ENCODE measurements at regions not wholly inside any gene's neighbourhood (a gene's known extent, or its start where the extent isn't known, plus 50 kb on each side); places are given as distances from the start of the nearest gene placed in this dataset.
"Not testable (repeated sequence)": the region's sequence is repeated elsewhere in the genome, so short reads cannot be mapped to it uniquely, and the experiment has no call there.

DNA sequence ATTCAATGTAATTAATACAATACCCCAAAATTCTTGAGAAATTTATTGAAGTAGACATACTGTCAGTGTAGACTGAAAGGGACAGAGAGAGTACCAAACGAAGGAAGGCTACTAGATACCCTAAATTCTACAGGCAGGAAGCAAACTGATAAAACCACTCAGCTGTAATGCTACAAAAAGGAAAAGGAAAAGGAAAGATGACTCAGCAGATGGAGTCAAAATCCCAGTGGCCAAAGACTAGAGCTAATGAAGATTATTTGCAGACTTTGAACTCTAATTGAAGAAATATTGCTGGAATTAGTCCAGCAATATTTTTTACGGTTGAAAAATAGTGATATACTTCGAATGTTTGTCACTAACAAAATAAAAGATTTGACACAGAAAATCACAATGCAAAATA, 671.9 kb downstream of the BRINP3 start (continued):
- TF ChIP-seq, protein P1, sequence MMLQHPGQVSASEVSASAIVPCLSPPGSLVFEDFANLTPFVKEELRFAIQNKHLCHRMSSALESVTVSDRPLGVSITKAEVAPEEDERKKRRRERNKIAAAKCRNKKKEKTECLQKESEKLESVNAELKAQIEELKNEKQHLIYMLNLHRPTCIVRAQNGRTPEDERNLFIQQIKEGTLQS (IDR thresholded peaks at IDR 0.05): no peak

DNA sequence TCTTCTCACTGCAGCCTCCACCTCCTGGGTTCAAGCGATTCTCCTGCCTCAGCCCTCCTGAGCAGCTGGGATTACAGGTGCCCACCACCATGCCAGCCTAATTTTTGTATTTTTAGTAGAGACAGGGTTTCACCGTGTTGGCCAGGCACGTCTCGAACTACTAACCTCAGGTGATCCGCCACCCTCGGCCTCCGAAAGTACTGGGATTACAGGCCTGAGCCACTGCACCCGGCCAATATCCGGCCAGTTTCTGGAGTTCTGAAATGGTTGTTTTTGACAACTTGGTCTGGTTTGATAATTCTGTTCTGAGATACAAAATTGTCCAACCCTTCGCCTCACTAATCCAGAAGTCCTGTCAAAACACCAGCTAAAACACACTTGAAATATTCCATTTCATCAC, 667.0 kb downstream of the BRINP3 start:
- H3K4me3 ChIP-seq (ENCODE audit: low read depth in 1 of 3, low read length in 3 of 3); H3K36me3 ChIP-seq (ENCODE audit: control insufficient read depth in 4 of 4, insufficient read depth in 3 of 4, low read depth in 1 of 4, low read length in 3 of 4); H3K27ac ChIP-seq (ENCODE audit: low read depth in 1 of 2, low read length in 2 of 2); H3K27me3 ChIP-seq (ENCODE audit: control insufficient read depth in 4 of 4, insufficient read depth in 4 of 4, low read length in 3 of 4); H3K4me1 ChIP-seq (ENCODE audit: control insufficient read depth in 4 of 4, insufficient read depth in 4 of 4, low read length in 3 of 4); DNase-seq (ENCODE audit: low spot score); H3K9ac ChIP-seq (ENCODE audit: low read depth in 1 of 2, low read length in 2 of 2); H3K9me3 ChIP-seq (ENCODE audit: control insufficient read depth in 4 of 4, low read length in 3 of 4): not testable (repeated sequence)
- 94% methylated on average over 10 of the region's 10 CpGs for WGBS

DNA sequence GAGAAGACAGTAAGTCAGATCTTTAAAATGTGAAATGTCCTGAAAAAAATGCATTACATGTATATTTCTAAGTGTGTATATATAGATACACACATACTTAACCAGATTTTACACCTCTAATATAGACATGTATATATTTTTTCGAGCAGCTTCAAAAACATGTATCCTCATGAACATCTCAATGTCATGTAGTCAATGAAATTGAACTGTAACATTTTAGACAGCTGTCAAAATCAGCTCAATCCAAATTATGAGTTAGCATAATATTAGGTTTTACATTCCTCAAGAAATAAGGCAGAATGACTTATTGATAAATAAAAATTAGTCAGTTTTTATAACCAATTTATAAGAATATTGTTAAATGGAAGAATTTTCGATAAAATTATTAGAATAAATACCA, 665.7 kb downstream of the BRINP3 start:
- no peaks in the 10 kb centered on the region for H3K9me3 ChIP-seq (ENCODE audit: control insufficient read depth in 4 of 4, low read length in 3 of 4)
- H3K27ac ChIP-seq (ENCODE audit: low read depth in 1 of 2, low read length in 2 of 2): no peak overlapping the region
- H3K9ac ChIP-seq (ENCODE audit: low read depth in 1 of 2, low read length in 2 of 2): no peak overlapping the region
- no peak for DNase-seq (ENCODE audit: low spot score)
- no peaks in the 10 kb centered on the region for H3K36me3 ChIP-seq (ENCODE audit: control insufficient read depth in 4 of 4, insufficient read depth in 3 of 4, low read depth in 1 of 4, low read length in 3 of 4)
- TF ChIP-seq NR2F2 (IDR thresholded peaks at IDR 0.05): no peak
- TF ChIP-seq, protein P2, sequence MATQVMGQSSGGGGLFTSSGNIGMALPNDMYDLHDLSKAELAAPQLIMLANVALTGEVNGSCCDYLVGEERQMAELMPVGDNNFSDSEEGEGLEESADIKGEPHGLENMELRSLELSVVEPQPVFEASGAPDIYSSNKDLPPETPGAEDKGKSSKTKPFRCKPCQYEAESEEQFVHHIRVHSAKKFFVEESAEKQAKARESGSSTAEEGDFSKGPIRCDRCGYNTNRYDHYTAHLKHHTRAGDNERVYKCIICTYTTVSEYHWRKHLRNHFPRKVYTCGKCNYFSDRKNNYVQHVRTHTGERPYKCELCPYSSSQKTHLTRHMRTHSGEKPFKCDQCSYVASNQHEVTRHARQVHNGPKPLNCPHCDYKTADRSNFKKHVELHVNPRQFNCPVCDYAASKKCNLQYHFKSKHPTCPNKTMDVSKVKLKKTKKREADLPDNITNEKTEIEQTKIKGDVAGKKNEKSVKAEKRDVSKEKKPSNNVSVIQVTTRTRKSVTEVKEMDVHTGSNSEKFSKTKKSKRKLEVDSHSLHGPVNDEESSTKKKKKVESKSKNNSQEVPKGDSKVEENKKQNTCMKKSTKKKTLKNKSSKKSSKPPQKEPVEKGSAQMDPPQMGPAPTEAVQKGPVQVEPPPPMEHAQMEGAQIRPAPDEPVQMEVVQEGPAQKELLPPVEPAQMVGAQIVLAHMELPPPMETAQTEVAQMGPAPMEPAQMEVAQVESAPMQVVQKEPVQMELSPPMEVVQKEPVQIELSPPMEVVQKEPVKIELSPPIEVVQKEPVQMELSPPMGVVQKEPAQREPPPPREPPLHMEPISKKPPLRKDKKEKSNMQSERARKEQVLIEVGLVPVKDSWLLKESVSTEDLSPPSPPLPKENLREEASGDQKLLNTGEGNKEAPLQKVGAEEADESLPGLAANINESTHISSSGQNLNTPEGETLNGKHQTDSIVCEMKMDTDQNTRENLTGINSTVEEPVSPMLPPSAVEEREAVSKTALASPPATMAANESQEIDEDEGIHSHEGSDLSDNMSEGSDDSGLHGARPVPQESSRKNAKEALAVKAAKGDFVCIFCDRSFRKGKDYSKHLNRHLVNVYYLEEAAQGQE (IDR thresholded peaks at IDR 0.05): no peak
- TF ChIP-seq TAF1 (conservative IDR thresholded peaks at IDR 0.05): no peak
- no peak for TF ChIP-seq GABPA (IDR thresholded peaks at IDR 0.05 in 1 of 2, conservative IDR thresholded peaks at IDR 0.05 in 1 of 2)
- TF ChIP-seq EGR1 (IDR thresholded peaks at IDR 0.05; ENCODE audit: low read depth in 2 of 2): no peak
- TF ChIP-seq, protein P1 (IDR thresholded peaks at IDR 0.05): no peak
- 63% methylated on average over 2 of the region's 2 CpGs for WGBS
- no peak overlapping the region for H3K4me3 ChIP-seq (ENCODE audit: low read depth in 1 of 3, low read length in 3 of 3)
- H3K27me3 ChIP-seq (ENCODE audit: control insufficient read depth in 4 of 4, insufficient read depth in 4 of 4, low read length in 3 of 4): no peaks in the 10 kb centered on the region
- H3K4me1 ChIP-seq (ENCODE audit: control insufficient read depth in 4 of 4, insufficient read depth in 4 of 4, low read length in 3 of 4): no peaks in the 10 kb centered on the region

DNA sequence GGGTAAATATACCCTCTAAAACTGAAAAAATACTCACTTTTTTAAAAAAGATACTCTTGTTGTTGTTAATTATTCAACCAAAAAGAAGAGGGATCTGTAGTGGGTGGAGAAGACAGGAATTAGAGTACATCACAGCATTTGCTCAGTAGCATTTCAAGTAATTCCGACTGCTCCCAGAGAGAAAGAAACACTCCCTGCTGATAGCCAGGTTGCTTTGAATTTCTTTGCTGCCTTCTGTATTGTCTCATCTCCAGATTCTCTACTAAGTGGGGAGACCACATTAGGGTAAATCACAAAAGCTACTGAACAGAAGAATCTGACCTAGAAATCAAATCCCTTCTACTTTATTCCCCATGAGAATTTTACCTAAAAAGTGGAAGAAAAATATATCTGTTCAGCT, 661.1 kb downstream of the BRINP3 start:
- H3K4me3 ChIP-seq (ENCODE audit: low read depth in 1 of 3, low read length in 3 of 3): no peak overlapping the region
- 65% methylated on average over 1 of the region's 1 CpG for WGBS
- no peaks in the 10 kb centered on the region for H3K27me3 ChIP-seq (ENCODE audit: control insufficient read depth in 4 of 4, insufficient read depth in 4 of 4, low read length in 3 of 4)
- DNase-seq (ENCODE audit: low spot score): no peak
- no peak overlapping the region for H3K27ac ChIP-seq (ENCODE audit: low read depth in 1 of 2, low read length in 2 of 2)
- no peaks in the 10 kb centered on the region for H3K36me3 ChIP-seq (ENCODE audit: control insufficient read depth in 4 of 4, insufficient read depth in 3 of 4, low read depth in 1 of 4, low read length in 3 of 4)
- no peak overlapping the region for H3K9ac ChIP-seq (ENCODE audit: low read depth in 1 of 2, low read length in 2 of 2)
- no peaks in the 10 kb centered on the region for H3K4me1 ChIP-seq (ENCODE audit: control insufficient read depth in 4 of 4, insufficient read depth in 4 of 4, low read length in 3 of 4)
- no peaks in the 10 kb centered on the region for H3K9me3 ChIP-seq (ENCODE audit: control insufficient read depth in 4 of 4, low read length in 3 of 4)
- no peak for TF ChIP-seq GABPA (IDR thresholded peaks at IDR 0.05 in 1 of 2, conservative IDR thresholded peaks at IDR 0.05 in 1 of 2)
- no peak for TF ChIP-seq JUND (IDR thresholded peaks at IDR 0.05)
- no peak for TF ChIP-seq TAF1 (conservative IDR thresholded peaks at IDR 0.05)
- no peak for TF ChIP-seq NR2F2 (IDR thresholded peaks at IDR 0.05)
- TF ChIP-seq YY1 (IDR thresholded peaks at IDR 0.05): no peak
- TF ChIP-seq, protein P1 (IDR thresholded peaks at IDR 0.05): no peak
- TF ChIP-seq, protein P3, sequence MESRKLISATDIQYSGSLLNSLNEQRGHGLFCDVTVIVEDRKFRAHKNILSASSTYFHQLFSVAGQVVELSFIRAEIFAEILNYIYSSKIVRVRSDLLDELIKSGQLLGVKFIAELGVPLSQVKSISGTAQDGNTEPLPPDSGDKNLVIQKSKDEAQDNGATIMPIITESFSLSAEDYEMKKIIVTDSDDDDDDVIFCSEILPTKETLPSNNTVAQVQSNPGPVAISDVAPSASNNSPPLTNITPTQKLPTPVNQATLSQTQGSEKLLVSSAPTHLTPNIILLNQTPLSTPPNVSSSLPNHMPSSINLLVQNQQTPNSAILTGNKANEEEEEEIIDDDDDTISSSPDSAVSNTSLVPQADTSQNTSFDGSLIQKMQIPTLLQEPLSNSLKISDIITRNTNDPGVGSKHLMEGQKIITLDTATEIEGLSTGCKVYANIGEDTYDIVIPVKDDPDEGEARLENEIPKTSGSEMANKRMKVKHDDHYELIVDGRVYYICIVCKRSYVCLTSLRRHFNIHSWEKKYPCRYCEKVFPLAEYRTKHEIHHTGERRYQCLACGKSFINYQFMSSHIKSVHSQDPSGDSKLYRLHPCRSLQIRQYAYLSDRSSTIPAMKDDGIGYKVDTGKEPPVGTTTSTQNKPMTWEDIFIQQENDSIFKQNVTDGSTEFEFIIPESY (IDR thresholded peaks at IDR 0.05): no peak
- TF ChIP-seq, protein P4, sequence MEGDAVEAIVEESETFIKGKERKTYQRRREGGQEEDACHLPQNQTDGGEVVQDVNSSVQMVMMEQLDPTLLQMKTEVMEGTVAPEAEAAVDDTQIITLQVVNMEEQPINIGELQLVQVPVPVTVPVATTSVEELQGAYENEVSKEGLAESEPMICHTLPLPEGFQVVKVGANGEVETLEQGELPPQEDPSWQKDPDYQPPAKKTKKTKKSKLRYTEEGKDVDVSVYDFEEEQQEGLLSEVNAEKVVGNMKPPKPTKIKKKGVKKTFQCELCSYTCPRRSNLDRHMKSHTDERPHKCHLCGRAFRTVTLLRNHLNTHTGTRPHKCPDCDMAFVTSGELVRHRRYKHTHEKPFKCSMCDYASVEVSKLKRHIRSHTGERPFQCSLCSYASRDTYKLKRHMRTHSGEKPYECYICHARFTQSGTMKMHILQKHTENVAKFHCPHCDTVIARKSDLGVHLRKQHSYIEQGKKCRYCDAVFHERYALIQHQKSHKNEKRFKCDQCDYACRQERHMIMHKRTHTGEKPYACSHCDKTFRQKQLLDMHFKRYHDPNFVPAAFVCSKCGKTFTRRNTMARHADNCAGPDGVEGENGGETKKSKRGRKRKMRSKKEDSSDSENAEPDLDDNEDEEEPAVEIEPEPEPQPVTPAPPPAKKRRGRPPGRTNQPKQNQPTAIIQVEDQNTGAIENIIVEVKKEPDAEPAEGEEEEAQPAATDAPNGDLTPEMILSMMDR (IDR thresholded peaks at IDR 0.05; ENCODE audit: low read depth, low read length, missing input control): no peak
- TF ChIP-seq RXRA (IDR thresholded peaks at IDR 0.05): no peak
- TF ChIP-seq HNF4A (conservative IDR thresholded peaks at IDR 0.05): no peak
- TF ChIP-seq, protein P2 (IDR thresholded peaks at IDR 0.05): no peak
- no peak for TF ChIP-seq EGR1 (IDR thresholded peaks at IDR 0.05; ENCODE audit: low read depth in 2 of 2)
- TF ChIP-seq HNF4G (IDR thresholded peaks at IDR 0.05): no peak

Measured in liver (tissue), 8 donors.